Eye (tissue), 1 donor: ENCODE measurements at regions not wholly inside any gene's neighbourhood (a gene's known extent, or its start where the extent isn't known, plus 50 kb on each side); places are given as distances from the start of the nearest gene placed in this dataset.
"Not testable (repeated sequence)": the region's sequence is repeated elsewhere in the genome, so short reads cannot be mapped to it uniquely, and the experiment has no call there.

ENCODE experiments used
- DNase-seq: peaks from one replicate; pipeline ENCODE4 v3.0.0-alpha.2; 2015

DNA sequence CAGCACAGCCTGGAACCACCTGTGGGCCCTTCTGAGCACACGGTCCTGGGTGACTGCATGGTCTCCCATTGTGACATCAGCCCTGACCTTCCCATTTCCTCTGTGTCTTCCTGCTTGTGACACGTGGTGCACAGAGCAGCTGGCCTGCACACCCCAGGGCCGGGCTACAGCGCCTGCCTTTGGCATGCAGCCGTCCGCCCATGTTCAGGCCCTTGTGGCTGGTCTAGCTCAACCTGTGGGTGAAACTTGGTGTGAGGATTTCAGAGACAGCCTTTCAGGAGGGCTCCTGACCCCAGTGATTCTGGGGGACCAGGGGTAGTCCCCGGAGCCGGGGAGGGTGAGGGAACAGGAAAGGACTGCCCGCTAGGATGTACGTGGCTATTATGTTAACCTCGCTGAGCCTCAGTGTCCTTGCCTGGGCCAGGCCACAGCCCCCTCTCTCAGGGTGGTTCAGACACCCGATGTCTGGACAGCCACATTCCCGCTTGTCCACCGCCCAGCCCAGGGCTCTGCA is 284.8 kb upstream of the HS6ST1 start:
- DNase-seq: no peak

DNA sequence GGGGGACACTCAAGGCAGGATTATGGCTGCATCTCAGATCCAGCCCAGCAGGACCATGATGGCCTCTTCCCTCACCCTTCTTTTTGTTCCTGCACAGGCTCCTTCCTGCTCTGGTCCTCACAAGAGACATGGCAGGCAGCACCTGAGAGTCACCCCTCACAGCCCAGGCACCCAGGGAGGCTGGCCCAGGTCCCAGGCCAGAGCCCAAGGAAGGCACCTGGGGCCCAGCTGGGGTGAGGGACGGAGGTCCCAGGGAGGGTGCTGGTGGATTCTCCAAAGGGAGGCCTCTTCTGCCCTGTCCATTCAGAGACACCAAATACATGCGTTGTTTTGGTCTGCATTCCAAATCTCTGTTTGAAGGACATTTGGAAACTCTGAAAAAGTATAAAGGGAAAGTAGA is 285.4 kb upstream of the HS6ST1 start:
- no peak for DNase-seq

DNA sequence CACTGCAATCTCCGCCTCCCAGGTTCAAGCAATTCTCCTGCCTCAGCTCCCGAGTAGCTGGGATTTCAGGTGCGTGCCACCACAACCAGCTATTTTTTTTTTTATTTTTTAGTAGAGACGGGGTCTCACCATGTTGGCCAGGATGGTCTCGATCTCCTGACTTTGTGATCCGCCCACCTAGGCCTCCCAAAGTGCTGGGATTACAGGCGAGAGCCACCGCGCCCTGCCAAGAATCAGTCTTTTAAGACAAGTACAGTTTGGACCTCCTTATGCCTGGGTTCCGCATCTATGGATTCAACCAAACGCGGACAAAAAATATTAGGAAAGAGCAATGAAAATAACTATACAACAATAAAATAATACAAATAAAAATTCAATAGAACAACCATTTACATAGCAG is 285.9 kb upstream of the HS6ST1 start:
- DNase-seq: not testable (repeated sequence)

DNA sequence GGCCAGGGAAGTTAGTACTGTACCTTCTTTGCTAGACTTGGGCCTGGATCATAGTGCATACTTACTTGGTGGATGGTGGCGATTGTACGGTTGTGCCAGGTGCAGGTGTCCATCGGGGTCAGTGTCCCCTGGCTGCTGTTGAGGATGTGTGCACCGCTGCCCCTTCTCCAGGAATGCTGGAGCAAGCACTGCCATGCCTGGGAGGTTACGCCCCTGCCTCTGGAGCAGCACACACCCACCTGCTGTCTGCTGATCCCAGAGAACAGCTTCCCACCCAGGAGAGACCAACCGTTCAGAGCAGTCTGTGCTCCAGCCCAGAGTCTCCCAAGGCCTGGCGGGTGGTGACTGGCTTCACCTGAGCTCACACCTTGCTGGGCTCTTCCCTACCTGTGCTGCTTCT is 286.8 kb upstream of the HS6ST1 start:
- DNase-seq: no peak

DNA sequence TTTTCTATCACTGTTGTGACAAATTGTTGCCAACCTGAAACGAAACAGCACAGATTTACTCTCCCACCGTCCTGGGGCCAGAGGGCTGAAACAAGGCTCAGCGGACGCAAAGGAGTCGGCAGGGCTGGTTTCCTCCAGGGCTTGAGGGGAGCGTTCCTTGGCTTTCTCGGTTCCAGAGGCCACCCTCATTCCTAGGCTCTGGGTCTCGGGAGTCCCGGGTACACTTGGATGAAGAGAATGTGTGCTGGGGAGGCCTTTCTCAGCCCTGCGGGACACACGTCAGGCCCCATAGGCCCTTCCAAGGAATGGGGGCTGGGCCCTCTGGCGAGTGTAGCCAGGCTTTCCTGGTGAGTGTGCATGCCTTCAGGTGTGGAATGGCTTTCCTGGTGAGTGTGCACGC is 287.3 kb upstream of the HS6ST1 start:
- DNase-seq: no peak

DNA sequence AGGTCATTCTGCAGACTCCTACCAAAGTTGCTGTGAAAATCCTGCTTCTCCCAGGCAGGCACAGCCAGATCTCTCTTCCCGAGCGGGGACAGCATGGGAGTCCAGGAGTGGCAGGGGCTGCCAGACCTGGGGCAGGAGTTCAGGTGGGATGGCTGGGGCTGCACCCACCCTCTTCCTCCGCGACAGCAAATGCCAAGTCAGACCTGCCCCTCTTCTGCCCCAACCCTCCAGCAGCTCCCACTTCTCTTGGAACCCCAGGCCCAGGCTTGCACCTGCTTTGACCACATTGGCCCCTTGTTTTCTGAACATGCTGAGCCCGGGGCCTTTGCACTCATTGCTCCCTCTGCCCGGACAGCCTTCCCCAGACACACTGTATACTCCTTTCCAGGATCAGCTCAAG is 288.2 kb upstream of the HS6ST1 start:
- DNase-seq: no peak

DNA sequence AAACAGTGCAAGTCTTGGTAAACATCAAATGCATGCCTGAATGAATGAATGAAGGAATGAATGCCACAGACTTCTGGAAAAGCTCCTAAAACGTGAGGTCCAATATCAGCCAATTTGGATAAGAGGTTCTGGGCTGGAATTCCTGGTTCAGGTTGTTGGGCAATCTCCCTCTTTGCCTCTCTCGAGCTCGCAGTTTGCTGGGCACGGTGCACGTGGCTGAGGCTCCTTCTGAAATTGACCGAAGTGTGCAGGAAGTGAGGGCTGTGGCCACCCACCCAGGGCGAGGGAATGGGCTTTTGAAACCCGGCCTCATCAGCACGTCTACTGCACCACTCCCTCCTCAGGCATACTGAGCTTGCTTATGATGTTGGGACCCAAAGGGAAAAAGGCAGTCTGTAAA is 288.8 kb upstream of the HS6ST1 start:
- no peak for DNase-seq

DNA sequence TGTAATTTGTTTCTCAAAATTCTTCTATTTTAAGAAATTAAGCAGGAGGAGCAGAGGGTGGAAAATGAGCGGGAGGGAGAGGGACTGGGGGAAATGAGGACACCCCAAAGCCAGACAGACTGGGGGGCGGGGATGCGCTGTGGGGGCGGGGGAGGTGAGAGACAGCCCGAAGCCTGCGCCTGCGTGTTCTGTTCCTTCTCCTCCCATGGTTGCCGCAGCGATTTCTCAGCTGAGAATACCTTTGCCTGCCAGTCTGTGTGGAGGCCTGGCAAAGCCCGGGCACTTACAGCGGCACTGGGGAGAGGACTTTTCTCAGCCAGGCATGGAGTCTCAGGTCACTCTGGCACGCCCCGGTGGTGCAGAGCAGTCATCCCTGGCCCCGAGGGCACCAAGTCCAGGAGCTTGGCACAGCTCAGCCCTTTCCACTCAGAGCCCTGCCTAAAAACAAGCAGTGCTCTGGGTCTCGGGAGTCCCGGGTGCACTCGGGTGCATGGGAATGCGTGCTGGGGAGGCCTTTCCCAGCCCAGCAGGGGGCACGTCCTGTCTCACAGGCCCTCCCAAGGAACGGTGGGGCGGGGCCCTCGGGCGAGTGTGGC is 289.3 kb upstream of the HS6ST1 start:
- no peak for DNase-seq

DNA sequence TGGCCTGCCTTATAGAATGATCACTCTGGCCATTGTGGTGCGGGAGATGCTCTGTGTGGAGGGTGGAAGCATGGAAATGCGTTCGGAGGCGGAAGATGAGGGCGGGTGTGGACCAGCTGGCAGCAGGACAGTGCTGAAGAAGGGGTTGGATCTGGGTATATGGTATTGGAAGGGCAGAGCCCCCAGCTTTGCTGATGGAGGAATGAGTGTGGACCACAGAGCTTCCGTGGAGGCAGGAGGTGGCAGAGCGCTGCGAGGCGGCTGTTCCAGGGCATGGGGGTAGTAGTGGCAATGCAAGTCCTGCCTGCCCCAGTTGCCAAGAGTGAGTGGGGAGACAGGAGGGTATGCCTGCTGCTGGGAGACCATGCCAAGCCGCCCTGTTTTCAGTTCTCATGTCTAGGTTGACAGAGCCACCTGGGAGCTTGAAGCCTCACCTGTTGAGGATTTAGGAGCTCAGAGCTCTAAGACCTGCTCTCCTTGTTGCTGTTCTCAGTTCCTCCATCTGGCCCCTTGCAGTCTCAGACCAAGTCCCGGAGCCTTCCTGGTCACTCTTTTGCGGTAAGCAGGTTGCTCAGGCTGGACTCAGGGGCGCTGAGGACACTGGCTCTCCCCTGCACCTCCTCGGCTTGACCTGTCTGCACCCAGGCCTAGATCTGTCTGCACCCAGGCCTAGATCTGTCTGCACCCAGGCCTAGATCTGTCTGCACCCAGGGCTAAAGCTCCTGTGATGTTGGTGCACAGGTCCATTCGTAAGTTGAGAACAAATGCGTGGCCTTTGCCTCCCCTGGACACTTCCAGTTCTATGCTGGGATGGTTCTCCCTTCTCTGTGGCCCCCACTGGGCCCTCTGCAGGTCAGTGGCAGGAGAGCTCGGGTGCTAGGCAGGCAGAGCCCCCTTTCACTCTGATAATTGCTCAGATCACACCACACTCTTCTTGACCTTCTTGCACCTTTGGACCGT is 290.5 kb upstream of the HS6ST1 start:
- DNase-seq: no peak

DNA sequence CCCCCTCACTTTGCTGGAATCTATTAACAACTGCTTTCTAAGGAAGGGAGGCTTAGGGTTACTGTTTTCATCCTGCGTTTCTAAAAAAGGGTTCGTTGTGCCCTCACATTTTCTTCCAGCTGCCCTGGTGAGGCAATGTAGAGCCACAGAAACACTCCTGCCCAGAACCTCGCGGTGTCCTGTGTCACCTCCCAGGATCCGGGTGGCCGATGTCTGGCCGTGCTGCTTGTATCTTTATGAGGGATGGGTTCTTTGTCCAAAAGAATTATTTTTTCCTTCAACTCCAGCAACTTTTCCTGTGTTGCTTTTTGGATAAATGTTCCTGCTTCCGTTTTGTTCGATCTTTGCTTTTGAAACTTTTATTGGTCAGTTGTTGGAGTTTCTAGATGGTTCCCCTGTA is 291.8 kb upstream of the HS6ST1 start:
- DNase-seq: no peak

DNA sequence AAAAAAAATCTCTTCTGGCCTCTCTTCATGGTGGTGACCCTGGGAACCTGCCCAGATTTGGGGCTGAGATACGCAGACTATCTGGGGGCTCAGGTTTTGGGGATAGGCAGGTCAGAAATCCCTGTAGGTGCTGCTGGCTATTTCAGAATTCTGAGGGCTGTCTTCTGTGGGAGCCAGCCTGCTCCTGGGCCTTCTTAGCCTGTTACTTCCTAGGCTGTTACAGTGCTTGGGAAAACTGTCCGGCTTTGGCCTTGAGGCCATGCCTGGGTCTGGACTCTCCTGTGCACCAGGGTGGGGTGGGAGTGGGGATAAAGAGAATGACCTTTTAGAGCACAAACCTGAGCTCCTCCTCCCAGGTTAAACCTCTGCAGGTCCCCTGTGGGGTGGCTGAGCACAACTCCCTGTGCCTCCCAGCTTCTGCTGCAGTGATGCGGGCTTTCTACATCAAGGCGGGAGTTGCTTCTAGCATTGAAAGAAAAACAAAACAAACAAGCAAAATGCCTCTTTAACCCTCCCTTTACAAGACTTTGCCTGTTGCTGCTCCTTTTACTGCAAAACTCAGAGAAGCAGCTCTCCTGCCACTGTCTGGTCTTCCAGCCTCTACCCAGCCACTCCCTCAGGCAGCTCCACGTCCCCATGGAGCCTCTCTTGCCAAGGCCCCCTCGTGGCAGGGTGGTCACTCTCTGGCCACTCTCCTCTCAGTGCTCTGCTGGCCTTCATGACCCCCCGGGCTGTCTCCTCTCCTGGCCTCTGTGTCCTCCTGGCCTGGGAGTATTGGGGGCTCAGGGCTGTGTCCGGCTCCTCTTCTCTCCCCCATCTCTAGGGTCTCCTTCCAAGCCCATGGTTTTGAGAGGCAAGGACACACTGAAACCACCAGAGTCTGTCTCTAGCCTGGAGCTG is 293.0 kb upstream of the HS6ST1 start:
- no peak for DNase-seq

DNA sequence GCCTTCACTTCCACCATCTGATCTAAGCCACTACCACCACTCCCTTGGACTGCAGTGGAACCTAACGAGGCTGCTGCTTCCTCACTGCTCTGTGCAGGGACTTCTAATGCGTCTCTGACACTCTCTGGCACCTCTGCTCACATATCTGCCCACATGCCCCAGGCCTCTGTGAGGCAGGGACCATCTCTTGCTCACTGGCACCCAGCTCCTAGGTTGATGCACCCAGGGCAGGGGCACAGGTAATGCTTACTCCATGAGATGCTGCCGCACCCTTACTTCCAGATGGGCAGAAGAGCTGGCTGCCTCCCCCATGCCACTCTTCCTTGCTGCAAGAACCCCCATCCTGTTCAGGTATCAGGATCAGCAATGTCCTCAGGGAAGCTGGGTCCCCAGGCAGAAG is 294.0 kb upstream of the HS6ST1 start:
- no peak for DNase-seq

DNA sequence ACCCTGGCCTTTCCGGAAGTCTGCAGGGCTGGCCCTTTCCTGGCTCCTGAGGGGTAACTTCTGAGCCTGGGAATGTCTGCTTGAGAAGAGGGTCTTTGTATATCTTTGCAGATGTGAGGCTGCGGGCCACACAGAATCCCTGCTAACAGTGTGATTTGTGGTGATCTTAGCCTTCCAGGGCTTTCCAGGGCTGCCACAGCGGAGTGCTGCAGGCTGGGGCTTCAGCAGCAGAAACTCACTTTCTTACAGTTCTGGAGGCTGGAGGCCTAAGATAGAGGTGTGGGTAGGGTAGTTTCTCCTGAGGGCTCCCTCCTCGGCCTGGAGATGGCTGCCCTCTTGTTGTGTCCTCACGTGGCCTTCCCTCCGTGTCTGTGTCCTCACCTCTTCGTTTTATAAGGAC is 294.7 kb upstream of the HS6ST1 start:
- DNase-seq: no peak

DNA sequence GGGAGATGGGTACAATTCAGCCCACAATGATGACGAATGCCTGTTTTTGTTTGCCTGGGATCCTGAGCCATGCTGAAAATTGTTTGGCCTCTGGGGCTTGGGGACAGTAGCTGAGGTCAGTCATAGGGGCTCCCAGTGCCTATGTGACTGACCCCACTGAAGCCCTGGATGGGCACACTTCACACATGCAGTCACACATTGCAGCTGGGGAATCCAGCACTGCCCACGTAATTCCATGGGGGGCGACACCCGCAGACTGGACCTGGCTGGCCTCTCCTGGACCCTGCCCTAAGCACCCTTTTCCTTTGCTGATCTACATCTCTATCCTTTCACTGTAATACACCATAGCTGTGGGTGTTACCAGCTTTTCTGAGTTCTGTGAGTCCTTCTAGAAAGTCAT is 295.2 kb upstream of the HS6ST1 start:
- no peak for DNase-seq

DNA sequence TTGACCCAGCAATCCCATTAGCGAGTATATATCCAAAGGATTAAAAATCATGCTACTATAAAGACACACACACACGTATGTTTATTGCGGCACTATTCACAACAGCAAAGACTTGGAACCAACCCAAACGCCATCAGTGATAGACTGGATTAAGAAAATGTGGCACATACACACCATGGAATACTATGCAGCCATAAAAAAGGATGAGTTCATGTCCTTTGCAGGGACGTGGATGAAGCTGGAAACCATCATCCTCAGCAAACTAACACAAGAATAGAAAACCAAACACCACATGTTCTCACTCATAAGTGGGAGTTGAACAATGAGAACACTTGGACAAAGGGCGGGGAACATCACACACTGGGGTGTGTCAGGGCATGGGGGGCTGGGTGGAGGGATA is 296.2 kb upstream of the HS6ST1 start:
- DNase-seq: not testable (repeated sequence)

DNA sequence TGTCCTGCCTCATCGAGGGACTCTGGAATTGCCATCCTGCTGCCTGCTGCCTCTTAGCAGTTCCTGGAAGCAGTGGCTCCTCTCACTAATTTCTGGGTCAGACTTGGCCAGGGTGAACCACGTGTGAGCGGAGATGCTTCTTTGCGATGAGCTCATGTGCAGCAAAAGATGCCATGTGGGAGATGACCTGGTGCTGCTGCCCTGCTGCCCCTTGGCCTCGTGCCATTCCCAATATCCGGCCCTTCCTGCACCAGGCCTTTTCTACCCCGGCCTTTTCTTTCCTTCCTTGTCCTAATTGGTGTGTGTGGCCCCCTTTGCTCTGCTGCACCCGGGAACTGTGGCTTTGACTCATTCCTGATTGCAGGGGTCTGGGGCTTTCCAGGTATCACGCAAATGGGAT is 296.9 kb upstream of the HS6ST1 start:
- no peak for DNase-seq

DNA sequence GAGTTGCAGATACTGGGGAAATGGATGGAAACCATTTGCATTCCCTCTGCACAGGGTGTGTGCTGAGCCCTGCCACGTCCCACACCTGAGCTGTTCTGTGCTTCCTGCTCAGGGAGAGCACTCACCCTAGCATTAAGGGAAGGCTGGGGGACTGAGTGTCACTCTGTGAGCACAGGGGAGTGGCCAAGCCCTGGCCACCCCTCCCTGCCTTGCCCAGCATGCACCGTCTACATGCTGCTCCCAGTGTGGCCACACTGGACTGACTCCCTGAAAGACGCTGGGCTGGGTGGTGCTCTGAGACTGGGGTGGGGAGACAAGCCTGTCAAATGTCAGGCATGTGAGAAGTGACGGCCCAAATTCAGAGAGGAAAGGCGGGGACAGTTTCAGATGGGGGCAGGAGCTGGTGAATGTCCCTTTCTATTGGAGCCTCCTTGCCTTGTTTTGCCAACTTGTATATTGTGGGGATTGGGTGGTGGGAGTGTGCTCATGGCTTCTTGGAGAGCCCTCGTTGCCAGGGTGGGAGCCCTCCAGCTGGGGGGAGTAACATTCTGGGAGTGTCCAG is 298.4 kb upstream of the HS6ST1 start:
- DNase-seq: no peak

DNA sequence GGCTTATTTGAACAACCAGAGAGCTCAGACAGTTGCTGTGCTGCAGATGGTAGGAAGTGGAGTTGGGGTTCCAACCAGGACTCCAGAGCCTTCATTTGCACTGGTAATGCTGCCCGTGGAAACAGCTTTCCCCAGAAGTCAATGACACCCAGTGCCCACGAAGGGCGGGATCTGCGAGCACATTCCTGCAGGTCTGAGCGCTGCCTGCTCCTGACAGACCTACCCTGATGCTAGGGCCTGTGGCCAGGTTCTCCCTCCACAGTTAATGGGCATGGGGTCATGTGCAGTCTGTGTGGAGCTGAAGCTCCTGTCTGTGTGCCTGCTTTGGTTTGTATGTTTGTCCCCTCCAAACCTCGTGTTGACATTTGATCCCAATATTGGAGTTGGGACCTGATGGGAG is 299.0 kb upstream of the HS6ST1 start:
- DNase-seq: no peak

DNA sequence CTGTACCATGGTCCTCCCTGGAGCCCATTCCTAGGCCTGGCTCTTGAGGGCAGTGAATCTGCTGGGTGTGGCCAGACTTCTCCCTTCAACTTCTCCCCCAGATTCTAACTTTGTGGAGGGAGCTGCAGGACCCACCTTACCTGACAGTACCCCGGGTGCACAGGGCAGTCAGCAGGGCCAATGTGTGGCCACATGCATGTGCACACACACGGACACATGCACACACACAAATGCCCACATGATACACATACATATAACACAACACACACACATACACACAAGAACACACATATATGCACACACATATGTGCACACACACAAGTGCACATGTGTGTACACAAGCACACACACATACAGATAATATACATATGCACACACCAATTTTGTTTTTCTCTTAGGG is 300.0 kb upstream of the HS6ST1 start:
- DNase-seq: no peak

DNA sequence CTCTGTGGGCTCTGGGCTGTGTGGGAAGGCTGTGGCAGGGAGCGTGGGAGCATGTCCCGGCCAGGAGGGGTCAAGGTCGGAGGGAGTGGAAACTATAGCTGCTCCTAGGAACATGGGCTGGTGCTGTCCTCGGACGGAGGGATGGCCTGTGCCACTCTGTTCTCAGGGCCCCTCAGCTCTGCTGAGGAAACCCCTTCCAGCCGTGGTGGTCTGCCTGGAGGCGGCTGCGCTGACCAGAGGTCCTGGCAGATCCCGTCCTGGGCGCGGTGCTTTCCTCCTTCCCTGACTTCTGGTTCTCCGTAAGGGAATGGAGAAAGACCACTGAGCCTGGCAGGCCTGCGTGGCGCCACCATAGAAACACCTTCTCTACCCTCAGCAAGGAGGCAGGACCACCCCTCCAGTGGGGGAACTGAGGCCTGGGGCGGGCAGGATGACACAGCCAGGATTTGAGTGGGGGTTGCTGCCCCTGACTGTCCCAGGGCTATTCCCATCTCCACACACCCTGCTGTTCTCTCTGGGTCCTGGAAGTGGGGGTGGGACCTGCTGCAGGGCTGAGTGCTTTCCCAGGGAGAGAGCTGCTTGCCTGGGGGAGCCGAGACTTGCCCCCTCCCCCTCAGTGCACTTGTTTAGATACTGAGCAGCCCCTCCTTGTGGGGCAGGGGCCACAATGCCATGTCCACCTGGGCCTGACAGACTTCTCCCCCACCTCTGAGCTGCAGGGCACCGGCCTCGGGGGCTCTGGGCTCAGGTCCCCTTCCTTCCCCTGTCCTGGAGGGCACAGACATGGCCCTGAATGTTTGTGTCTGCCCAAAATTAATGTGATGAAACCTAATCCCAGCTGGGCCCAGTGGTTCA is 301.0 kb upstream of the HS6ST1 start:
- no peak for DNase-seq

DNA sequence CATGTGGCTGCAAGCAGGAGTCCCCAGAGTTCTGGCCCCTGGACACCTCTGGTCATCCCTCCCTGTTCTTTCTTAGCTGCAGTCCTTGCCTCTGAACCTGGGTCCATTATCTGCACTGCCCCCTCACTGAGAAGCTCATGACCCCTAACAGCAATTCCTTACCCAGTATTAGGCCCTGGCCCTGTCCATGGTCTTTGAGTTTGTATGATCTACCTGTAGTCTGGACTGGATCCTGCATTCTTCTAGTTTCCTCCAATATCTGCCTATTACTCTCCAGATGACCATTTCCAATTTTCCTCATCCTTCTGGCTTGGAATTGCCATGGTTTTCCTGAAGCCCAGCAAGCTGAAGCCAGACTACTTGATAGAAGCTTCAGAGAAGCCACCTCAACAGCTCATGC is 302.4 kb upstream of the HS6ST1 start:
- DNase-seq: no peak

DNA sequence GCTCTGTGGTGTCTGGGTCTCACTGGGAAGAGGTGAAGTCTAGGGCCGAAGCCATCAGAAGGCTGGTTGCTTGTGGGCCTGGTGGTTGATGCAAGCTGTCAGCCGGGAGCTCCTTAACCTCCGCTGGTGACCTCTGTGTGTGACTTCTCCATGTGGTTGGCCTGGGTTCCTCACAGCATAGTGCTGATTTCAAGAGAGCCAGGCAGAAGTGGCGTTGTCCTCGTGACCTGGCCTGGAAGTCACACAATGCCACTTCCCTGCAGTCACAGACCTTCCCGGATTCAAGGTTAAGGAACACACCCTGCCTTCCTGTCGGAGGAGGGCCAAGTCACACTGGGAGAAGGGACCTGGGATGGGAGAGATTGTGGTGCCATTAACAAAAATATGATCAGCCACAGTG is 303.7 kb upstream of the HS6ST1 start:
- DNase-seq: no peak
